A172 (cell line): ENCODE measurements at regions not wholly inside any gene's neighbourhood (a gene's known extent, or its start where the extent isn't known, plus 50 kb on each side); places are given as distances from the start of the nearest gene placed in this dataset.

ENCODE experiments used
- DNase-seq: peaks from one replicate; pipeline ENCODE4 v3.0.0-alpha.2; 2015; ENCODE audit warnings: low spot score

GRCh38 chr3:98962951-98963350 lies 61.5 kb upstream of the DCBLD2 start:
- DNase-seq: peak; percentile 55

GRCh38 chr3:98962189-98962930 lies 60.9 kb upstream of the DCBLD2 start:
- peak; percentile 97 for DNase-seq

- peak; percentile 64 for DNase-seq
Measured at GRCh38 chr3:98961161-98962155, 60.0 kb upstream of the DCBLD2 start.

GRCh38 chr3:98957681-98958080 lies 56.2 kb upstream of the DCBLD2 start:
- DNase-seq: no peak

GRCh38 chr3:98956008-98956407 lies 54.5 kb upstream of the DCBLD2 start:
- no peak for DNase-seq

GRCh38 chr3:98954791-98955604 lies 53.5 kb upstream of the DCBLD2 start:
- DNase-seq: peak; percentile 68

- DNase-seq: no peak
Measured at GRCh38 chr3:98954242-98954641, 52.7 kb upstream of the DCBLD2 start.

- no peak for DNase-seq
Measured at GRCh38 chr3:98952404-98952803, 50.9 kb upstream of the DCBLD2 start.
